Embryonic facial prominence (tissue), 1 donor: ENCODE measurements at regions not wholly inside any gene's neighbourhood (a gene's known extent, or its start where the extent isn't known, plus 50 kb on each side); places are given as distances from the start of the nearest gene placed in this dataset.
"Not testable (repeated sequence)": the region's sequence is repeated elsewhere in the genome, so short reads cannot be mapped to it uniquely, and the experiment has no call there.

Experiments used
- DNase-seq: peaks from one replicate; pipeline ENCODE4 v3.0.0-alpha.2; 2016; ENCODE audit errors: extremely low spot score

- no peak for DNase-seq
These were observed 163.7 kb downstream of the ESM1 start for GRCh38 chr5:54821445-54822323.

GRCh38 chr5:54820346-54821134 is 164.9 kb downstream of the ESM1 start:
- DNase-seq, result no peak

- no peak for DNase-seq
These were observed 178.0 kb downstream of the ESM1 start for GRCh38 chr5:54807421-54807820.

GRCh38 chr5:54804521-54804920 is 180.9 kb downstream of the ESM1 start:
- no peak for DNase-seq

- no peak for DNase-seq
These were observed 181.3 kb downstream of the ESM1 start for GRCh38 chr5:54804086-54804485.

- no peak for DNase-seq
These were observed 181.9 kb downstream of the ESM1 start for GRCh38 chr5:54803471-54804011.

- DNase-seq, result no peak
These were observed 185.7 kb downstream of the ESM1 start for GRCh38 chr5:54799645-54800044.

- DNase-seq, result no peak
These were observed 189.6 kb downstream of the ESM1 start for GRCh38 chr5:54795777-54796176.

- no peak for DNase-seq
These were observed 190.1 kb downstream of the ESM1 start for GRCh38 chr5:54795284-54795683.

- peak; percentile 46 for DNase-seq
These were observed 191.0 kb downstream of the ESM1 start for GRCh38 chr5:54794135-54794975.

GRCh38 chr5:54793468-54794134 is 191.8 kb downstream of the ESM1 start:
- DNase-seq, result peak; percentile 90

GRCh38 chr5:54792611-54793404 is 192.6 kb downstream of the ESM1 start:
- DNase-seq, result no peak

- DNase-seq, result not testable (repeated sequence)
These were observed 197.5 kb downstream of the ESM1 start for GRCh38 chr5:54787910-54788309.

- no peak for DNase-seq
These were observed 199.4 kb downstream of the ESM1 start for GRCh38 chr5:54785729-54786591.

- no peak for DNase-seq
These were observed 206.6 kb downstream of the ESM1 start for GRCh38 chr5:54778783-54779182.

- DNase-seq, result no peak
These were observed 209.7 kb downstream of the ESM1 start for GRCh38 chr5:54775645-54776044.

GRCh38 chr5:54774281-54775170 is 210.9 kb downstream of the ESM1 start:
- DNase-seq, result no peak

- no peak for DNase-seq
These were observed 212.7 kb downstream of the ESM1 start for GRCh38 chr5:54772684-54773083.
